Lung (tissue), 11 donors: ENCODE measurements at regions not wholly inside any gene's neighbourhood (a gene's known extent, or its start where the extent isn't known, plus 50 kb on each side); places are given as distances from the start of the nearest gene placed in this dataset.
A peak's percentile ranks its signal among the peaks of the same experiment; 100 is the strongest.

ENCODE experiments used
- ATAC-seq: fragments of 200-7000 bp; cut with Tn5 transposase; one replicate; pipeline ENCODE4 v1.9.1; 2020; ENCODE audit warnings: moderate number of reproducible peaks; ENCODE audit not compliant: insufficient read depth, low FRiP score
- DNase-seq, 3 donors: peaks; one replicate each; pipeline ENCODE4 v3.0.0-alpha.2; 2013 to 2017
- H3K27ac ChIP-seq, 2 donors: one replicate each; pipeline ENCODE4 v1.5.1; 2013; ENCODE audit warnings: mild to moderate bottlenecking in 2 of 2, moderate library complexity in 2 of 2, control low read depth in 1 of 2, inconsistent platforms in 1 of 2, low read depth in 1 of 2, low read length in 1 of 2
- H3K27me3 ChIP-seq, 3 donors: one replicate each; pipeline ENCODE4 v1.5.1; 2013; ENCODE audit warnings: low read length in 2 of 3; ENCODE audit not compliant: control insufficient read depth in 3 of 3, insufficient read depth in 3 of 3
- H3K36me3 ChIP-seq, 4 donors: one replicate each; pipeline ENCODE4 v1.5.1; 2013; ENCODE audit warnings: low read length in 4 of 4, mild to moderate bottlenecking in 1 of 4, moderate library complexity in 1 of 4; ENCODE audit not compliant: control insufficient read depth in 4 of 4, insufficient read depth in 4 of 4
- H3K4me1 ChIP-seq, 5 donors: one replicate each; pipeline ENCODE4 v1.5.1; 2013; ENCODE audit warnings: low read length in 5 of 5, mild to moderate bottlenecking in 2 of 5, moderate library complexity in 1 of 5; ENCODE audit not compliant: control insufficient read depth in 5 of 5, insufficient read depth in 5 of 5
- H3K4me3 ChIP-seq: one replicate; pipeline ENCODE4 v1.5.1; 2013; ENCODE audit warnings: mild to moderate bottlenecking, control low read depth, moderate library complexity
- H3K9ac ChIP-seq, 2 donors: one replicate each; pipeline ENCODE4 v1.5.1; 2013; ENCODE audit warnings: low read length in 2 of 2, control low read depth in 1 of 2; ENCODE audit not compliant: insufficient read depth in 1 of 2
- H3K9me3 ChIP-seq, 4 donors: one replicate each; pipeline ENCODE4 v1.5.1; 2013; ENCODE audit warnings: low read length in 3 of 4, mild to moderate bottlenecking in 1 of 4, moderate library complexity in 1 of 4; ENCODE audit not compliant: control insufficient read depth in 4 of 4, insufficient read depth in 3 of 4
- CTCF ChIP-seq: IDR thresholded peaks from 2 replicates; pipeline ENCODE4 v1.5.1; 2012; ENCODE audit warnings: mild to moderate bottlenecking; ENCODE audit errors: control extremely low read depth, extremely low read depth
- WGBS, 2 donors: extraction: QIAGEN DNeasy Blood & Tissue Kit; methylation state at CpG; one replicate each; pipeline ENCODE4 v1.1.7; 2013; 5-methylcytosine and 5-hydroxymethylcytosine counted together
- donor health status: control.
- donor health status: control.
- donor health status: Bipolar disorder and iron deficiency.
- donor health status: healthy.
- donor health status: DM: yes; HTN: yes; CAD: no.

GRCh38 chr2:53217250-53217649, 550.4 kb upstream of the CHAC2 start:
- Histone ChIP-seq H3K4me3 (no peak overlapping the region), H3K9ac (no peak overlapping the region), H3K9me3 (no peaks in the 10 kb centered on the region), H3K36me3 (no peaks in the 10 kb centered on the region), H3K27ac (no peak overlapping the region), H3K27me3 (no peaks in the 10 kb centered on the region), H3K4me1 (peaks cover 0 to 2% (median 0%) of the 10 kb centered on the region in 5 donors)
- 59 to 71% methylated on average over 2 of the region's 2 CpGs for WGBS, 2 donors
- no peak for ATAC-seq
- no peak for DNase-seq
- no peak for TF ChIP-seq CTCF

GRCh38 chr2:53216805-53217204, 550.8 kb upstream of the CHAC2 start:
- Histone ChIP-seq H3K27ac (no peak overlapping the region), H3K27me3 (no peaks in the 10 kb centered on the region), H3K9me3 (no peaks in the 10 kb centered on the region), H3K4me3 (no peak overlapping the region), H3K4me1 (peaks cover 0 to 6% (median 0%) of the 10 kb centered on the region in 5 donors), H3K9ac (no peak overlapping the region), H3K36me3 (no peaks in the 10 kb centered on the region)
- ATAC-seq: no peak
- no peak for TF ChIP-seq CTCF
- no peak for DNase-seq

GRCh38 chr2:53212576-53212975, 555.0 kb upstream of the CHAC2 start:
- peak in 2 of 3 donors; percentile 47 to 79 for DNase-seq
- no peak for ATAC-seq
- Histone ChIP-seq H3K9me3 (no peaks in the 10 kb centered on the region), H3K27me3 (no peaks in the 10 kb centered on the region), H3K27ac (no peak overlapping the region), H3K4me1 (peaks cover 0 to 41% (median 15%) of the 10 kb centered on the region in 5 donors), H3K9ac (no peak overlapping the region), H3K36me3 (no peaks in the 10 kb centered on the region), H3K4me3 (no peak overlapping the region)
- TF ChIP-seq CTCF: no peak
- WGBS, 2 donors: 35 to 90% methylated on average over 1 of the region's 1 CpG

GRCh38 chr2:53211201-53211774, 556.3 kb upstream of the CHAC2 start:
- 59 to 74% methylated on average over 2 of the region's 2 CpGs for WGBS, 2 donors
- Histone ChIP-seq H3K4me3 (no peak overlapping the region), H3K4me1 (peaks cover 0 to 41% (median 15%) of the 10 kb centered on the region in 5 donors), H3K9me3 (no peaks in the 10 kb centered on the region), H3K9ac (no peak overlapping the region), H3K27ac (no peak overlapping the region), H3K36me3 (no peaks in the 10 kb centered on the region), H3K27me3 (no peaks in the 10 kb centered on the region)
- no peak for TF ChIP-seq CTCF
- no peak for DNase-seq
- no peak for ATAC-seq
